WTC11 (cell line): ENCODE measurements at regions not wholly inside any gene's neighbourhood (a gene's known extent, or its start where the extent isn't known, plus 50 kb on each side); places are given as distances from the start of the nearest gene placed in this dataset.

Experiments used
- CTCF ChIP-seq: fragments of 200-600 bp; IDR thresholded peaks from 2 replicates; pipeline ENCODE4 v1.8.0; 2022; ENCODE audit warnings: antibody characterized with exemption
- JUN ChIP-seq: sonication (generic); formaldehyde crosslinking; IDR thresholded peaks from 2 replicates; pipeline ENCODE4 v1.8.0; 2023; ENCODE audit warnings: mild to moderate bottlenecking, missing genetic modification reagents
- ZNF121 ChIP-seq: sonication (generic); formaldehyde crosslinking; IDR thresholded peaks from 2 replicates; pipeline ENCODE4 v1.8.0; 2023; ENCODE audit warnings: missing genetic modification reagents

GRCh38 chr2:224146356-224147160, 107.5 kb upstream of the SERPINE2 start:
- TF ChIP-seq ZNF121: no peak
- no peak for TF ChIP-seq CTCF
- no peak for TF ChIP-seq JUN (CRISPR knock-in tag)
